Coronary artery (tissue), 2 donors: ENCODE measurements at regions not wholly inside any gene's neighbourhood (a gene's known extent, or its start where the extent isn't known, plus 50 kb on each side); places are given as distances from the start of the nearest gene placed in this dataset.

ENCODE experiments used
- DNase-seq: peaks from one replicate; pipeline ENCODE4 v3.0.0-alpha.2; 2017; ENCODE audit warnings: low spot score
- H3K27ac ChIP-seq, 2 donors: fragments of 200-600 bp; sonication (generic); one replicate each; pipeline ENCODE4 v1.5.1; 2016 to 2019
- H3K4me3 ChIP-seq: fragments of 200-600 bp; sonication (generic); 2 replicates; pipeline ENCODE4 v1.5.1; 2016; ENCODE audit warnings: mild to moderate bottlenecking, moderate library complexity
- TF ChIP-seq, protein P1 (sequence below): fragments of 200-600 bp; sonication (generic); IDR thresholded peaks from one replicate; pipeline ENCODE4 v1.5.1; 2019; ENCODE audit warnings: antibody characterized with exemption

DNA sequence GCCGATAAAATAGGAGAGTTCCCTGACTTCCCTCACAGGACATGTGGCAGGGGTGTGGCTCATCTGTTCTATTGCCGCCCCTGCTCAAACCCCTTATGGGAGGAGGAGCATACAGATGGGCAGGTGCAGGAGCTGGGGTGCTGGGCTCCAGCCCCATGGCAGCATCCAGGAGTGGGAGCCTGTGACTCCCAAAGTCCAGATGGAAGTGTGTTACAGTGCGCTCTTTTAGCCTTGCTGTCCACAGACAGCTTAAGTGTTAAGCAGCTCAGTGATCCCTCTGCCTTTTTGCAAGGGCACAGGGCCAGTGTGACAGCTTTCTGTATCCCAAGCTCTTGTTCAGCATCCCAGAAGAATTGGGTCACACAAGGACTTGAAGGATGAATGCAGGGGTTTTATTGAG, 212.3 kb upstream of the MYLIP start:
- TF ChIP-seq, protein P1, sequence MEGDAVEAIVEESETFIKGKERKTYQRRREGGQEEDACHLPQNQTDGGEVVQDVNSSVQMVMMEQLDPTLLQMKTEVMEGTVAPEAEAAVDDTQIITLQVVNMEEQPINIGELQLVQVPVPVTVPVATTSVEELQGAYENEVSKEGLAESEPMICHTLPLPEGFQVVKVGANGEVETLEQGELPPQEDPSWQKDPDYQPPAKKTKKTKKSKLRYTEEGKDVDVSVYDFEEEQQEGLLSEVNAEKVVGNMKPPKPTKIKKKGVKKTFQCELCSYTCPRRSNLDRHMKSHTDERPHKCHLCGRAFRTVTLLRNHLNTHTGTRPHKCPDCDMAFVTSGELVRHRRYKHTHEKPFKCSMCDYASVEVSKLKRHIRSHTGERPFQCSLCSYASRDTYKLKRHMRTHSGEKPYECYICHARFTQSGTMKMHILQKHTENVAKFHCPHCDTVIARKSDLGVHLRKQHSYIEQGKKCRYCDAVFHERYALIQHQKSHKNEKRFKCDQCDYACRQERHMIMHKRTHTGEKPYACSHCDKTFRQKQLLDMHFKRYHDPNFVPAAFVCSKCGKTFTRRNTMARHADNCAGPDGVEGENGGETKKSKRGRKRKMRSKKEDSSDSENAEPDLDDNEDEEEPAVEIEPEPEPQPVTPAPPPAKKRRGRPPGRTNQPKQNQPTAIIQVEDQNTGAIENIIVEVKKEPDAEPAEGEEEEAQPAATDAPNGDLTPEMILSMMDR = no peak
- Histone ChIP-seq H3K27ac (no peak overlapping the region), H3K4me3 (no peak overlapping the region)
- no peak for DNase-seq

GRCh38 chr6:15915508-15916178, 213.2 kb upstream of the MYLIP start:
- H3K4me3 ChIP-seq = no peak overlapping the region
- TF ChIP-seq, protein P1 = no peak
- H3K27ac ChIP-seq = no peak overlapping the region
- DNase-seq = no peak

DNA sequence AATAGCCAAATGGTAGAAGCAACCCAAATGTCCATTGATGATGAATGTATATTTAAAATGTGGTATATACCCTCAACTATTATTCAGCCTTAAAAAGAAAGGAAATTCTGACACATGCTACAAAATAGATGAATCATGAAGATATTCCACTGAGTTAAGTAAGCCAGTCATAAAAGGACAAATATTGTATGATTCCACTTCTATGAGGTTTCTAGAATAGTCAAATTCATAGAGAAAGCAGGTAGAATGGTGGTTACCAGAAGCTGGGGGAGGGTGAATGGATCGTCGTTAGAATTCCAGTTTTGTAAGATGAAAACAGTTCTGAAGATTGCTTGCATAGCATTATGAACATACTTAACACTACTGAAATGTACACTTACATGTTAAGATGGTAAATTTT, 214.3 kb upstream of the MYLIP start:
- no peak overlapping the region for H3K4me3 ChIP-seq
- TF ChIP-seq, protein P1 = no peak
- H3K27ac ChIP-seq = no peak overlapping the region
- DNase-seq = no peak

GRCh38 chr6:15913573-15913972, 215.3 kb upstream of the MYLIP start:
- Histone ChIP-seq H3K4me3 (no peak overlapping the region), H3K27ac (no peak overlapping the region)
- TF ChIP-seq, protein P1 = no peak
- DNase-seq = no peak

DNA sequence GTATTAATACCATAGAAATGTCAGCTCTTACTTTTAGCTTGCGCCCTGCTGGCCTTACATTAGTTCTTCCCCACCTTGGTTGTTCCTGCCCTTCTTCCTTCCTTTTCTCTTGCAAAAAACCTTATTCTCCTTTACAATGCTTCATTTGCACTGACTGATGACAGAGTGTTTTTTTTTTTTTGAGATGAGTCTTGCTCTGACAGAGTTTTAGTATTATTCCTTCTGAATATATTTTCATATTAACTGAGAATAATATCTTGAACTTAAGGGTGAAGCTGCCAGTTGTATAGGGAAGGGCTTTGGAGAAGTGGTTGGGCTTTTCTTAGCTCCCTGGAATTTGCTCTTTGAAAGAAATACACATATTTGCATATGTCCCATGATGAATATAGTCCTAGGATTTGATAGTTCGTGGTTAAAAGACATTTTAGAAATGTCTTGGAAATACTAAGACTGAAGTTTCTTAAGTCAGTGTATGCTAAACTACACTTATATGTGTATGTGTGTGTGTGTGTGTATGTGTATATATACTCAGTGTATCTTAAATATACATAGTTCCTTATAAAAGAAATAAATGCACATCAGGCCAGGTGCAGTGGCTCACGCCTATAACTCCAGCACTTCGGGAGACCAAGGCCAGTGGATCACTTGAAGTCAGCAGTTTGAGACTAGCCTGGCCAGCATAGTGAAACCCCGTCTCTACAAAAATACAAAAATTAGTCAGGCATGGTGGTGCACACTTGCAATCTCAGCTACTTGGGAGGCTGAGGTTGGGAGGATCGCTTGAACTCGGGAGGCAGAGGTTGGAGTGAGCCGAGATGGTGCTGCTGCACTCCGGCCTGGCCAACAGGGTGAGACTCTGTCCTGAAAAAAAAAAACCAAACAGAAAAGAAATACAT, 216.1 kb upstream of the MYLIP start:
- H3K4me3 ChIP-seq = no peak overlapping the region
- TF ChIP-seq, protein P1 = no peak
- H3K27ac ChIP-seq = no peak overlapping the region
- DNase-seq = no peak

- Histone ChIP-seq H3K4me3 (no peak overlapping the region), H3K27ac (no peak overlapping the region)
- TF ChIP-seq, protein P1 = no peak
- DNase-seq = no peak
Observed at GRCh38 chr6:15911753-15912504, 217.0 kb upstream of the MYLIP start.
